Muscle of leg (tissue), 3 donors: ENCODE measurements at regions not wholly inside any gene's neighbourhood (a gene's known extent, or its start where the extent isn't known, plus 50 kb on each side); places are given as distances from the start of the nearest gene placed in this dataset.
A peak's percentile ranks its signal among the peaks of the same experiment; 100 is the strongest.

Experiments used
- DNase-seq: peaks from one replicate; pipeline ENCODE4 v3.0.0; 2013
- H3K27ac ChIP-seq: one replicate; pipeline ENCODE4 v1.5.1; 2013; ENCODE audit warnings: mild to moderate bottlenecking, low read length, control low read depth
- H3K27me3 ChIP-seq: one replicate; pipeline ENCODE4 v1.6.1; 2013; ENCODE audit warnings: low read length; ENCODE audit not compliant: control insufficient read depth, insufficient read depth
- H3K36me3 ChIP-seq: one replicate; pipeline ENCODE4 v1.6.1; 2013; ENCODE audit warnings: low read length; ENCODE audit not compliant: control insufficient read depth, insufficient read depth
- H3K4me1 ChIP-seq: one replicate; pipeline ENCODE4 v1.6.1; 2013; ENCODE audit warnings: low read length; ENCODE audit not compliant: control insufficient read depth, insufficient read depth
- H3K4me3 ChIP-seq: one replicate; pipeline ENCODE4 v1.5.1; 2013; ENCODE audit warnings: low read length, control low read depth
- H3K9me3 ChIP-seq: replicated peaks from 2 replicates; pipeline ENCODE4 v1.6.1; 2013; ENCODE audit warnings: low read depth, low read length; ENCODE audit not compliant: control insufficient read depth
- WGBS: methylation state at CpG from one replicate; pipeline ENCODE4 v1.1.5; 2013; ENCODE audit warnings: missing lambda C conversion rate; ENCODE audit not compliant: insufficient coverage; 5-methylcytosine and 5-hydroxymethylcytosine counted together

DNA sequence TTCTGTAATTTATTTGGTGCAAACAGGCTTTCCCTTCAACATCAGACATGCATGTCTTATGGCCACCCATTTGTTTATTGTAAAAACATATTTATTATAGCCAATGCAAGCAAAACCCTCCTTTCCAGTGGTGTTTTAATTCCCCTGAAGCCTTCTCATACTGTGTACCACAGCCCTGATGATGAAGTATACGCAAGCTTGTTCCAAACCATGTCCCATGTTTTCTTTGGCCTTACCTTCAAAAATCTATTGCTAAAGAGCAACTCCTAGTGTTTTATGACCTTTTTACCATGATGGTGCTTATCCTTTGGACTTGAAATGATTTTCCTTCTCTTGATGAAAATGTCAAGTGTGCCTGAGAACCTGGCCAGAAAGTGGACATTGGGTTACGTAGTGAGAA is 85.9 kb upstream of the CCDC91 start:
- H3K9me3 ChIP-seq, result no peaks in the 10 kb centered on the region
- H3K4me1 ChIP-seq, result no peaks in the 10 kb centered on the region
- H3K36me3 ChIP-seq, result no peaks in the 10 kb centered on the region
- no peaks in the 10 kb centered on the region for H3K27me3 ChIP-seq
- 71% methylated on average over 2 of the region's 2 CpGs for WGBS
- peak; percentile 46 for DNase-seq
- H3K27ac ChIP-seq, result no peak overlapping the region
- H3K4me3 ChIP-seq, result no peak overlapping the region

DNA sequence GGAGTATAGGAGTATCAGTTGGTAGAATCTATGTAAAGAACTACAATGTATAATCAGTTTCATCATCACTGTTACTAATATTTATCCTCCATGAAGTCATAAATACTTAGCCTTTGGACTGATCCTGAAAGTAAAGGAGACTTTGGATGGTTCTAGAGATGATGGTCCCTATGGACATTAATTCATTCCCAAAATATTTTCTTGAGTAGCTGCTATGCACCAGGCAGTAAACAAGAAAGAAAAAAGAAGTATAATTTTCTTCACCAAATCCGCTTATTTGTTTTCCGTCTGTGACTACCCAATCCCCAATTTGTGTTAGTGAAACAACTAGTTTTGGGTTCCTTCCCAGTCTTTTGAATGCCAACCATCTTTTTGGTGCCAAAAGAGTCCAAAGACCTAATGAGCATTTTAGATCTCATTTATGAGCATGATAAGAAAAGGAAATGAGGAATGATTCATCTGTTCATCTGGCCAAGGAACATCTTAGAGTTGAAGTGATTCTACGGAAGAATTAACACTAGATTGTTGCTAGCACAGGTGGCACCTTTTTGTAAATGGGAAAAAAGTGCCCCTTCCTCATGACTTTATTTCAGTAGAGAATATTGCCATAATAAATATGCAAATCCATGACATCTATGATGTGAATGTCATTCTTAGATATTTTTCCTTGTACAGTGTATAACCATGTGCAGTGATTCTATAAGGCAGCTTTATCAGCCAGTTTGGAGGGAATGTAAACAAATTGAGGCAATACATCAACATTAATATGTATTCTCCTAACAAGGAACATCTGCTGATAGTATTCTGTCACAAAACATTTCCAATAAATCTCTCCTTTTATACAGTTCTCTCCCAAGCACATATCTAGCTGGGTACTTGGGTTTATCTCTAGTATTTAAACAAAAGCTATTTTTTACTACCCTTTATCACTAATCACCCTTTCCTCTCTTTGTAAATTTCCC is 85.1 kb upstream of the CCDC91 start:
- no peak overlapping the region for H3K4me3 ChIP-seq
- WGBS, result no CpG with 5 or more reads among the region's 3 CpGs
- peak; percentile 78 for DNase-seq
- H3K4me1 ChIP-seq, result no peaks in the 10 kb centered on the region
- H3K27me3 ChIP-seq, result no peaks in the 10 kb centered on the region
- H3K27ac ChIP-seq, result no peak overlapping the region
- H3K9me3 ChIP-seq, result no peaks in the 10 kb centered on the region
- no peaks in the 10 kb centered on the region for H3K36me3 ChIP-seq

DNA sequence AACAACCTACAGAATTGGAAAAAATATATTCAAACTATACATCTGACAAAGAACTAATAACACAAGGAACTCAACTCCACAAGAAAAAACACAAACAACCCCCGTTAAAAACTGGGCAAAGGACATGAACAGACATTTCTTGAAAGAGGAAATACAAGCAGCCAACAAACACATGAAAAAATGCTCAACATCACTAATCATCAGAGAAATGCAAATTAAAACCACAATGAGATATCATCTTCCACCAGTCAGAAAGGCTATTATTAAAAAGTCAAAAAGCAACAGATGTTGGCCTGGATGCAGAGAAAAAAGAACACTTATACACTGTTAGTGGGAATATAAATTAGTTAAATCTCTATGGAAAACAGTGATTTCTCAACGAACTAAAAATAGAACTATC is 82.6 kb upstream of the CCDC91 start:
- H3K9me3 ChIP-seq, result no peaks in the 10 kb centered on the region
- no peaks in the 10 kb centered on the region for H3K36me3 ChIP-seq
- no peaks in the 10 kb centered on the region for H3K4me1 ChIP-seq
- no CpG with 5 or more reads among the region's 2 CpGs for WGBS
- no peak overlapping the region for H3K4me3 ChIP-seq
- no peak overlapping the region for H3K27ac ChIP-seq
- no peak for DNase-seq
- H3K27me3 ChIP-seq, result no peaks in the 10 kb centered on the region

DNA sequence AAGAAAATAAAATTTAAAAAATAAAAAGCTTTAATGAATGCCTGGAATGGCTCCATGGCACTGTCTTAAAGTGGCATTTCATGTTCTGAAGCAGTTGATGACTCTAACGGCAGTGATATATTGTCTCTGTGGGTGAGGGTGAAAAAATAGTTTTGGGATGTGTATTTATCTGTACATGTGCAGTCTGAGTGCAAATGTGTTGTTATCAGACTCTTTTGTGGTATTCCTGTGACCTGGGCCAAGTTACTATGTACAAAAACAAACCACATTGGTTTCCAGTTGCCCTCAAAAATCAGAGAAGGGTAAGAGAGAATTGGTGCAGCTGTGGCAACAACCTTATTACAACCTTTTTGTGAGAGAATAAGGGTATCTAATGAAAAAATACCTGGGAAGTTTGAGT is 81.7 kb upstream of the CCDC91 start:
- Histone ChIP-seq H3K4me3 (no peak overlapping the region), H3K9me3 (no peaks in the 10 kb centered on the region), H3K27ac (no peak overlapping the region), H3K36me3 (no peaks in the 10 kb centered on the region), H3K4me1 (no peaks in the 10 kb centered on the region), H3K27me3 (no peaks in the 10 kb centered on the region)
- 89% methylated on average over 1 of the region's 1 CpG for WGBS
- DNase-seq, result no peak

DNA sequence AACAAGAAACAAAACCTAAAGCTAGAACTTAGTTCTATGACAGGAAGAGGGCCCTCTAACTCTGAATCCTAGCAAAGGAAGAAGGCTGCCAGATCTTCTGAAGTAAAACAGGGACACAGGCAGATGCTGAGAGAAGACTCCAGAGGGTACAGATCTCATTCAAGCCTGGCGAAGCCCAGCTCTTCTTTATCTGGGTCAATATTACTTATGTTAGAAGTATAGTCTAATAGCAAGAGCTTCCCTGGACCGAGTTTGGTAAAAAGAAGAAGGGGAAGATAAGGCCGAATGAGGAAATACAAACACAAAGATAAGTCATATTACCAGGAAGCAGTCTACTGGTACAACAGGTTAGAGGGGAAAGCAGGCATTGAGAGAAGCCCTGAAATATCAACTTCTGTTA is 79.9 kb upstream of the CCDC91 start:
- no peak for DNase-seq
- no CpG with 5 or more reads among the region's 3 CpGs for WGBS
- no peaks in the 10 kb centered on the region for H3K9me3 ChIP-seq
- no peaks in the 10 kb centered on the region for H3K4me1 ChIP-seq
- no peak overlapping the region for H3K27ac ChIP-seq
- no peaks in the 10 kb centered on the region for H3K27me3 ChIP-seq
- no peak overlapping the region for H3K4me3 ChIP-seq
- H3K36me3 ChIP-seq, result no peaks in the 10 kb centered on the region

DNA sequence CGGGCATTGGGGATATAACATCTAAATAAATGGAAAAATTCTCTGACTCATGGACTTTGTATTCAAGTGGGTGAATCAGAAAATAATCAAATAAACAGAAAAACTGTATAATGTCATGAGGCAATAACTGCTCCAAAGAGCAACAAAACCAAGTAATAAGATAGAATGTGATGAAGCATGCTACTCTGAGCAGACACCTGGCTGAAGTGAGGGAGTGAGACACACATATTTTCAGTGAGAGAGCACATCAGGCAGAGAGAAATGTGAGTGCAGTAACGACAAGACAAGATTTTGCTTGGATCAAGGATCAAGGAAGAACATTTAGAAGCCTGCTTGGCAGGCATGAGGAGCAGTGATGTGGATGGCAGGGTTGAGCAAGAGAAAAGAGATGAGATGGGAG is 75.8 kb upstream of the CCDC91 start:
- no peak overlapping the region for H3K4me3 ChIP-seq
- DNase-seq, result no peak
- H3K9me3 ChIP-seq, result no peaks in the 10 kb centered on the region
- H3K36me3 ChIP-seq, result no peaks in the 10 kb centered on the region
- 25% methylated on average over 1 of the region's 2 CpGs for WGBS
- H3K27me3 ChIP-seq, result no peaks in the 10 kb centered on the region
- no peaks in the 10 kb centered on the region for H3K4me1 ChIP-seq
- H3K27ac ChIP-seq, result no peak overlapping the region

DNA sequence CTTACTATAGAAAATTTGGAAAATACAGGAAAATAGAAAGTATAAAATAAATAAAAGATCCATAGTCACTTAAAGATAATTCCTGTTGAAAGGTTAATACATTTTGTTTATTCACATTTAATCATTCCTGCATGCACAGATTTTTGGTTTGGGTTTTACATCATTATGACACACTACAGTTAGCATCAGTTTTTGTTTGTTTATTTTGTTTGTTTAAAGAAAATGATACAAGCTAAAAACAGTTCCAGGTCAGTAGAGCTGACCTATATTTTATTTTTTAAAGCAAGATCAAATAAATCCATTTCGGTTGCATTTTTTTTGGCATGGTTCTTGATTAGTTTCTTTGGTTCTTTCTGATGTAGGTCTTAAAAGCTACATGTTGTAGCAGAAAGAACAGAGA is 68.8 kb upstream of the CCDC91 start:
- H3K27me3 ChIP-seq, result no peaks in the 10 kb centered on the region
- no peaks in the 10 kb centered on the region for H3K4me1 ChIP-seq
- no peaks in the 10 kb centered on the region for H3K36me3 ChIP-seq
- no peak overlapping the region for H3K4me3 ChIP-seq
- DNase-seq, result no peak
- no peak overlapping the region for H3K27ac ChIP-seq
- WGBS, result no CpG with 5 or more reads among the region's 1 CpG
- no peaks in the 10 kb centered on the region for H3K9me3 ChIP-seq

DNA sequence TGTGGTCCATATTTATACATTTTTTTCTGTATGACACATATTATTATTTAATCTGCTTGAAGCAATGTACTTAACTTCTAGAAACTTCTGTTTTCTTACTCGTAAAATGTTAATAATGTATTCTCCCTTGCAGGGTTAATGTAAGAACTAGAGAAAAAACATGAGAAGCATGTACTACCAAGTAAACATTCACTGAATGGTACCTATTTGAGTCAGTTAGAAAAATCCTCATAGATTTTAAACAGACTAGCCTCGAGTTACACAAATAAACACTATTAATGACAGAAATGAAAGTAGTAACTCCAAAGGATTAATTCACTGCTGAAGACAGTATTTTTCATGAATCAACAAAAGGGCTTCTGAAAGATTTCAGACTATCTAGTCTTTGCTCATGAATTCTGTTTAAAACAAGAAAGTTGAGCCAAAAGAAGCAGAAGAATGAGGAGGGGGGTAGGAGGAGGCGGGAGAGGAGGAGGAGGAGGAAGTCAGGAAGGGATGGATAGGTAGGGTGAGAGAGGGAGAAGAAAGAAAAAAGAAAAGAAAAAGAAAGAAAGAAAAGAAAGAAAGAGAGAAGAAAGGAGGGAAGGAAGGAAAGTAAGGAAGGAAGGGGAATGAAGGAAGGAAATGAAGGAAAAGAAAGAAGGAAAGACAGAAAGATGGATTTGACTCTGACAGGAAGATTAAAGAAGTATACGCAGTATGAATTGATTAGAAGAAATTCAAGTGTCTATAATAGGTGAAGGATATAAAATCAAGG is 68.2 kb upstream of the CCDC91 start:
- 96% methylated on average over 2 of the region's 4 CpGs for WGBS
- no peaks in the 10 kb centered on the region for H3K9me3 ChIP-seq

DNA sequence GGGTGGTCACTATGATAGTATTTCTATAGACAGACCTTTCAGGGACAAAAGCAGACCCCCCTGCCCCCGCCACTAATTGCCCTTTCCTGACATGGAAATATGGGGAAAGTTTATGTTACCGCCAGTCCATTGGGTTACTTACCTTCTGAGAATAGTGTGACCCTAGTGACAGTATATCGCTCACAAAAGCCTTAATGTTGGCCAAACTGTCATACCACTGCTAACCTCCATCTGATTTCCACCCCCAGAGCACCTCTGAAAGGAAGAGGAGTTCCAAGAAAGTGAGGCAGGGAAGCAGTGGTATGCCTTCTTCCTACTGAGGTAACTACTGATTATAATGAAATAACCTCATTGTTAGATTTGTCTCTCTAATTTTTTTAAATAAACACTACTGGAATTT is 67.5 kb upstream of the CCDC91 start:
- Histone ChIP-seq H3K36me3 (no peaks in the 10 kb centered on the region), H3K4me3 (no peak overlapping the region), H3K27me3 (no peaks in the 10 kb centered on the region), H3K9me3 (no peaks in the 10 kb centered on the region), H3K4me1 (no peaks in the 10 kb centered on the region), H3K27ac (no peak overlapping the region)
- no peak for DNase-seq
- 100% methylated on average over 1 of the region's 3 CpGs for WGBS

More for the DNA sequence above, 68.2 kb upstream of the CCDC91 start:
- H3K27ac ChIP-seq, result no peak overlapping the region
- no peaks in the 10 kb centered on the region for H3K27me3 ChIP-seq
- H3K4me3 ChIP-seq, result no peak overlapping the region
- no peaks in the 10 kb centered on the region for H3K4me1 ChIP-seq
- no peaks in the 10 kb centered on the region for H3K36me3 ChIP-seq
- no peak for DNase-seq

DNA sequence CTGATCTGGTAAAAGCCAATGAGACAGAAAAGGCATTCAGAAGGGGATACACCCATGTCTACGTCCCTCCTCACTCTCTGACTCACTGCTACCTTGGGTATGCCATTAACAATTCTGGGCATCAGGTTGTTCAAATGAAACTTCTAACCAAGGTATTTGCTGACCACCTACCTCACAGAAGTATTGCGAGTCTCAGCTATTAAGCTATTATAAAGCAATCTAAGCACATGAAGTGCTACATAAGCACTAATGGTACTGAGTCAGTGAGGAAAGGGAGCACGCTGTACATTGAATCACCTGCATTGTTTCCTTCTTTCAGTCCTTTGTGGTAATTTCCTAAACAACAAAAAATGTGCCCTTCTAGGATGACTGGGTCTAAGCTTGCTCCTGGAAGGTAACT is 62.8 kb upstream of the CCDC91 start:
- no CpG with 5 or more reads among the region's 3 CpGs for WGBS
- Histone ChIP-seq H3K27ac (no peak overlapping the region), H3K9me3 (no peaks in the 10 kb centered on the region), H3K4me1 (no peaks in the 10 kb centered on the region), H3K27me3 (no peaks in the 10 kb centered on the region), H3K36me3 (no peaks in the 10 kb centered on the region), H3K4me3 (no peak overlapping the region)
- no peak for DNase-seq
